ENCODE measurements at regions not wholly inside any gene's neighbourhood (a gene's known extent, or its start where the extent isn't known, plus 50 kb on each side); places are given as distances from the start of the nearest gene placed in this dataset.
A peak's percentile ranks its signal among the peaks of the same experiment; 100 is the strongest.

DNA sequence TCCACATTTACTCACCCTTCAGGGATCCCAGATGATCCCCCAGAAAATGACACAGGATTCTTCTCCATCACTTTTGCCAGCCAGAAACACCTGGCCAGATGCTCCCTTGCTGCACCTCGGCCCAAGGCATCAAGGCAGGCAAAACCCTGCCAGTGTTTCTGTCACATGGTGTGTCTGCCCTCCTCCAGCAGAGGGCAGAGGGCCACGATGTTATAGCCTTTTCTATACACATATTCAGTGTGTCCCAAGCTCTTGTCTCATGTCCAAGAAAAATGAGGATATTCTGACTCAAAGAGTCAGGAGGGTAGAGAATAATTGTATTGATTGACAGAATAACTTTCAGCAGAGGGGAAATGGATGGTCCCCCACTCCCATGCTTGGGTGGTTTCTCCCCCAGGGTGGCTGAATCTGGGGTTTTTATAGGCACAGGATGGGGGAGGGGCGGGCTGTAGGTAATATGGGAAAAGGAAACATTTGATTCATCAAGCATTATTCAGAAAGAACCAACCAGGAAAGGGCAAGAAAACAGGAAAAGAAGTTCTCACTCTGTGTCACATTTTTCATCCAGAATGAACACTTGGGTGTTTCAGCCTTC is 933.9 kb downstream of the TRIB2 start:
- H3K4me3 Mint-ChIP-seq = no peak overlapping the region
- CTCF ChIA-PET = no interaction called here
- H3K9me3 Mint-ChIP-seq = peaks cover 60% of the 10 kb centered on the region
- TF ChIP-seq, protein P1, sequence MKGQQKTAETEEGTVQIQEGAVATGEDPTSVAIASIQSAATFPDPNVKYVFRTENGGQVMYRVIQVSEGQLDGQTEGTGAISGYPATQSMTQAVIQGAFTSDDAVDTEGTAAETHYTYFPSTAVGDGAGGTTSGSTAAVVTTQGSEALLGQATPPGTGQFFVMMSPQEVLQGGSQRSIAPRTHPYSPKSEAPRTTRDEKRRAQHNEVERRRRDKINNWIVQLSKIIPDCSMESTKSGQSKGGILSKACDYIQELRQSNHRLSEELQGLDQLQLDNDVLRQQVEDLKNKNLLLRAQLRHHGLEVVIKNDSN (CRISPR knock-in tag; IDR thresholded peaks at IDR 0.05) = no peak
- TF ChIP-seq ZNF232 (CRISPR knock-in tag; IDR thresholded peaks at IDR 0.05) = no peak
- TF ChIP-seq CREB1 (CRISPR knock-in tag; IDR thresholded peaks at IDR 0.05) = no peak
- TF ChIP-seq, protein P2, sequence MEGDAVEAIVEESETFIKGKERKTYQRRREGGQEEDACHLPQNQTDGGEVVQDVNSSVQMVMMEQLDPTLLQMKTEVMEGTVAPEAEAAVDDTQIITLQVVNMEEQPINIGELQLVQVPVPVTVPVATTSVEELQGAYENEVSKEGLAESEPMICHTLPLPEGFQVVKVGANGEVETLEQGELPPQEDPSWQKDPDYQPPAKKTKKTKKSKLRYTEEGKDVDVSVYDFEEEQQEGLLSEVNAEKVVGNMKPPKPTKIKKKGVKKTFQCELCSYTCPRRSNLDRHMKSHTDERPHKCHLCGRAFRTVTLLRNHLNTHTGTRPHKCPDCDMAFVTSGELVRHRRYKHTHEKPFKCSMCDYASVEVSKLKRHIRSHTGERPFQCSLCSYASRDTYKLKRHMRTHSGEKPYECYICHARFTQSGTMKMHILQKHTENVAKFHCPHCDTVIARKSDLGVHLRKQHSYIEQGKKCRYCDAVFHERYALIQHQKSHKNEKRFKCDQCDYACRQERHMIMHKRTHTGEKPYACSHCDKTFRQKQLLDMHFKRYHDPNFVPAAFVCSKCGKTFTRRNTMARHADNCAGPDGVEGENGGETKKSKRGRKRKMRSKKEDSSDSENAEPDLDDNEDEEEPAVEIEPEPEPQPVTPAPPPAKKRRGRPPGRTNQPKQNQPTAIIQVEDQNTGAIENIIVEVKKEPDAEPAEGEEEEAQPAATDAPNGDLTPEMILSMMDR (IDR thresholded peaks at IDR 0.05) = 0 out of 2 replicates have a peak, but pooled peaks have one; percentile 24
- no peak for TF ChIP-seq PRRX2 (CRISPR knock-in tag; IDR thresholded peaks at IDR 0.05)
- no peak for TF ChIP-seq FOXP1 (CRISPR knock-in tag; IDR thresholded peaks at IDR 0.05; ENCODE audit: borderline replicate concordance)
- TF ChIP-seq, protein P3, sequence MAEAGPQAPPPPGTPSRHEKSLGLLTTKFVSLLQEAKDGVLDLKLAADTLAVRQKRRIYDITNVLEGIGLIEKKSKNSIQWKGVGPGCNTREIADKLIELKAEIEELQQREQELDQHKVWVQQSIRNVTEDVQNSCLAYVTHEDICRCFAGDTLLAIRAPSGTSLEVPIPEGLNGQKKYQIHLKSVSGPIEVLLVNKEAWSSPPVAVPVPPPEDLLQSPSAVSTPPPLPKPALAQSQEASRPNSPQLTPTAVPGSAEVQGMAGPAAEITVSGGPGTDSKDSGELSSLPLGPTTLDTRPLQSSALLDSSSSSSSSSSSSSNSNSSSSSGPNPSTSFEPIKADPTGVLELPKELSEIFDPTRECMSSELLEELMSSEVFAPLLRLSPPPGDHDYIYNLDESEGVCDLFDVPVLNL (CRISPR knock-in tag; IDR thresholded peaks at IDR 0.05; ENCODE audit: borderline replicate concordance, low read depth) = no peak
- TF ChIP-seq CBFB (CRISPR knock-in tag; IDR thresholded peaks at IDR 0.05; ENCODE audit: low read depth) = no peak
- no peak for TF ChIP-seq IRF2 (CRISPR knock-in tag; IDR thresholded peaks at IDR 0.05; ENCODE audit: borderline replicate concordance, low read depth)
- no peak overlapping the region for H3K27ac Mint-ChIP-seq
- peak; percentile 77 for ATAC-seq
- POLR2A ChIA-PET = no interaction called here
- H3K4me1 Mint-ChIP-seq = peaks cover 7% of the 10 kb centered on the region; the same call in 1 of the 2 replicates
- peaks cover 34% of the 10 kb centered on the region for H3K36me3 Mint-ChIP-seq
- peaks cover 4% of the 10 kb centered on the region for H3K27me3 Mint-ChIP-seq (ENCODE audit: low read depth)
- peak; percentile 22 for DNase-seq (ENCODE audit: low spot score)

DNA sequence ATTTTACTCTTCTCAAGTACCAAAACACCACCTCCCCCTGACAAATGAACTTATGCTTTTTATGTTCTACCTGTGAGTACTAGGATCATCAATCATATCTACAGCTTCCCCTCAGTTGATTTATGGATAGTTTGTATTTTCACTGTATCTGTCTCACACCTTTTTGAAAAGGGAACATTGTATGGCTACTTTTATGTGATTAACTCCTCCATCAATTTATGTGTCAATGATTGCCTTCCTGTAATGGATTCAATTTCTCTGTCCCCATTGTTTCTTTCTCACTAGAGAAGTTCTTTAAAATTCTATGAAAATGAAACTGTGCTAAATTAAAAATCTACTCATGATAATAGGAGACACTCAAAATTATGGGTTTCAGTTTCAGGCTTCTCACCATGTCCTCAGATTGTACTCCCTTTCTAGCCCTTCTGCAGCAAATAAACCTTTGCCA is 935.0 kb downstream of the TRIB2 start:
- no peak for DNase-seq (ENCODE audit: low spot score)
- CTCF ChIA-PET = no interaction called here
- TF ChIP-seq MXD4 (CRISPR knock-in tag; IDR thresholded peaks at IDR 0.05; ENCODE audit: borderline replicate concordance) (no peak), ATF1 (CRISPR knock-in tag; IDR thresholded peaks at IDR 0.05) (no peak), FOXJ3 (CRISPR knock-in tag; IDR thresholded peaks at IDR 0.05; ENCODE audit: borderline replicate concordance) (no peak), CBFB (CRISPR knock-in tag; IDR thresholded peaks at IDR 0.05; ENCODE audit: low read depth) (no peak), SMAD4 (CRISPR knock-in tag; IDR thresholded peaks at IDR 0.05) (no peak), SOX15 (CRISPR knock-in tag; IDR thresholded peaks at IDR 0.05) (no peak), GTF2I (CRISPR knock-in tag; conservative IDR thresholded peaks at IDR 0.05) (no peak), ZNF423 (CRISPR knock-in tag; IDR thresholded peaks at IDR 0.05) (no peak), ZNF263 (CRISPR knock-in tag; IDR thresholded peaks at IDR 0.05; ENCODE audit: low read depth) (no peak), ZNF396 (CRISPR knock-in tag; IDR thresholded peaks at IDR 0.05; ENCODE audit: borderline replicate concordance) (no peak), ZNF416 (CRISPR knock-in tag; IDR thresholded peaks at IDR 0.05) (no peak)
- TF ChIP-seq, protein P4, sequence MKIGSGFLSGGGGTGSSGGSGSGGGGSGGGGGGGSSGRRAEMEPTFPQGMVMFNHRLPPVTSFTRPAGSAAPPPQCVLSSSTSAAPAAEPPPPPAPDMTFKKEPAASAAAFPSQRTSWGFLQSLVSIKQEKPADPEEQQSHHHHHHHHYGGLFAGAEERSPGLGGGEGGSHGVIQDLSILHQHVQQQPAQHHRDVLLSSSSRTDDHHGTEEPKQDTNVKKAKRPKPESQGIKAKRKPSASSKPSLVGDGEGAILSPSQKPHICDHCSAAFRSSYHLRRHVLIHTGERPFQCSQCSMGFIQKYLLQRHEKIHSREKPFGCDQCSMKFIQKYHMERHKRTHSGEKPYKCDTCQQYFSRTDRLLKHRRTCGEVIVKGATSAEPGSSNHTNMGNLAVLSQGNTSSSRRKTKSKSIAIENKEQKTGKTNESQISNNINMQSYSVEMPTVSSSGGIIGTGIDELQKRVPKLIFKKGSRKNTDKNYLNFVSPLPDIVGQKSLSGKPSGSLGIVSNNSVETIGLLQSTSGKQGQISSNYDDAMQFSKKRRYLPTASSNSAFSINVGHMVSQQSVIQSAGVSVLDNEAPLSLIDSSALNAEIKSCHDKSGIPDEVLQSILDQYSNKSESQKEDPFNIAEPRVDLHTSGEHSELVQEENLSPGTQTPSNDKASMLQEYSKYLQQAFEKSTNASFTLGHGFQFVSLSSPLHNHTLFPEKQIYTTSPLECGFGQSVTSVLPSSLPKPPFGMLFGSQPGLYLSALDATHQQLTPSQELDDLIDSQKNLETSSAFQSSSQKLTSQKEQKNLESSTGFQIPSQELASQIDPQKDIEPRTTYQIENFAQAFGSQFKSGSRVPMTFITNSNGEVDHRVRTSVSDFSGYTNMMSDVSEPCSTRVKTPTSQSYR (CRISPR knock-in tag; IDR thresholded peaks at IDR 0.05) = no peak
- TF ChIP-seq, protein P5, sequence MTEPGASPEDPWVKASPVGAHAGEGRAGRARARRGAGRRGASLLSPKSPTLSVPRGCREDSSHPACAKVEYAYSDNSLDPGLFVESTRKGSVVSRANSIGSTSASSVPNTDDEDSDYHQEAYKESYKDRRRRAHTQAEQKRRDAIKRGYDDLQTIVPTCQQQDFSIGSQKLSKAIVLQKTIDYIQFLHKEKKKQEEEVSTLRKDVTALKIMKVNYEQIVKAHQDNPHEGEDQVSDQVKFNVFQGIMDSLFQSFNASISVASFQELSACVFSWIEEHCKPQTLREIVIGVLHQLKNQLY (CRISPR knock-in tag; IDR thresholded peaks at IDR 0.05) = no peak
- TF ChIP-seq, protein P6, sequence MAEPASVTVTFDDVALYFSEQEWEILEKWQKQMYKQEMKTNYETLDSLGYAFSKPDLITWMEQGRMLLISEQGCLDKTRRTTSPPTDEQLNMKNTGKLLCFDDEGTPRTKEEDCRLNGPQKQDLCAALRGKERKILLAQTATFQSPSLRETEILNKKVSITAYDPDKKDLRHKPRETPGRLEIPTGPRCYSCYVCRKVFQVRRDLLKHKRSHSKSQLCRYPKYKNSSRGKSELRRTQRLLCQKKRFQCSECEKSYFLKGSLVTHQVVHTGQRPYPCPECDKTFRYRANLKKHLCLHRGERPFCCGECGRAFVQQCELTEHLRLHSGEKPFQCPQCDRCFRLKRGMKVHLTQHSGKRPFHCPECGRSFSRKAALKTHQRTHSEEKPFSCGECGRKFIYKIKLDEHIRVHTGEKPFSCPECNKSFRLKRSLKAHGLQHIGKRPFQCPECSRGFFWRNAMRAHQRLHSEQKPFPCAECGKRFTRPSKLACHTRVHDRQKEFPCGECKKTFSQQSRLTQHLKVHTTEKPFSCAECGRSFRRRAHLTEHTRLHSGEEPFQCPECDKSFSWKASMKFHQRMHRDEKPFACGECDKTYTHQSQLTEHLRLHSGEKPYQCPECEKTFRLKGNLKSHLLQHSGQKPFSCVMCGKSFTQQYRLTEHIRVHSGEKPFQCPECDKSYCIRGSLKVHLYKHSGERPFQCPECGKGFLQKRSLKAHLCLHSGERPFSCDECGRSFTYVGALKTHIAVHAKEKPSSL (CRISPR knock-in tag; conservative IDR thresholded peaks at IDR 0.05) = no peak
- TF ChIP-seq, protein P2 (IDR thresholded peaks at IDR 0.05) = no peak

More for the DNA sequence above, 935.0 kb downstream of the TRIB2 start:
- Mint-ChIP-seq H3K27ac (no peak overlapping the region), H3K4me1 (peaks cover 7% of the 10 kb centered on the region; the same call in 1 of the 2 replicates), H3K4me3 (no peak overlapping the region), H3K9me3 (peaks cover 52% of the 10 kb centered on the region), H3K36me3 (peaks cover 30% of the 10 kb centered on the region), H3K27me3 (ENCODE audit: low read depth) (peaks cover 4% of the 10 kb centered on the region)
- ATAC-seq = no peak
- POLR2A ChIA-PET = no interaction called here

Measured in WTC11 (cell line).